Naive B cell (primary cell): ENCODE measurements at regions not wholly inside any gene's neighbourhood (a gene's known extent, or its start where the extent isn't known, plus 50 kb on each side); places are given as distances from the start of the nearest gene placed in this dataset.

ENCODE experiments used
- ATAC-seq, 2 donors: fragments of 150-1000 bp; cut with Tn5 transposase; 2 replicates each; pipeline ENCODE4 v1.10.0; 2021; ENCODE audit warnings: low read depth in 2 of 2, mild to moderate bottlenecking in 2 of 2, moderate library complexity in 2 of 2
- DNase-seq: peaks from one replicate; pipeline ENCODE4 v3.0.0; 2022
- H3K27ac Mint-ChIP-seq, 6 donors: one replicate each; pipeline ENCODE4 v1.8.0; 2020 to 2022; ENCODE audit warnings: mild to moderate bottlenecking in 6 of 6, mixed read lengths in 6 of 6, moderate library complexity in 5 of 6, inconsistent platforms in 2 of 6
- H3K27me3 Mint-ChIP-seq, 3 donors: one replicate each; pipeline ENCODE4 v1.8.0; 2021 to 2022; ENCODE audit warnings: mixed read lengths in 3 of 3, mild to moderate bottlenecking in 1 of 3
- H3K36me3 Mint-ChIP-seq, 2 donors: one replicate each; pipeline ENCODE4 v1.8.0; 2020 to 2022; ENCODE audit warnings: mixed read lengths in 2 of 2, inconsistent platforms in 1 of 2, mild to moderate bottlenecking in 1 of 2
- H3K4me1 Mint-ChIP-seq, 3 donors: one replicate each; pipeline ENCODE4 v1.8.0; 2020 to 2022; ENCODE audit warnings: mixed read lengths in 3 of 3, inconsistent platforms in 1 of 3, mild to moderate bottlenecking in 1 of 3, moderate library complexity in 1 of 3
- H3K4me3 Mint-ChIP-seq, 8 donors: one replicate each; pipeline ENCODE4 v1.8.0; 2020 to 2022; ENCODE audit warnings: mild to moderate bottlenecking in 8 of 8, mixed read lengths in 8 of 8, moderate library complexity in 8 of 8, inconsistent platforms in 2 of 8
- H3K9me3 Mint-ChIP-seq, 7 donors: one replicate each; pipeline ENCODE4 v1.8.0; 2020 to 2022; ENCODE audit warnings: mixed read lengths in 7 of 7, mild to moderate bottlenecking in 5 of 7, inconsistent platforms in 2 of 7, moderate library complexity in 1 of 7

DNA sequence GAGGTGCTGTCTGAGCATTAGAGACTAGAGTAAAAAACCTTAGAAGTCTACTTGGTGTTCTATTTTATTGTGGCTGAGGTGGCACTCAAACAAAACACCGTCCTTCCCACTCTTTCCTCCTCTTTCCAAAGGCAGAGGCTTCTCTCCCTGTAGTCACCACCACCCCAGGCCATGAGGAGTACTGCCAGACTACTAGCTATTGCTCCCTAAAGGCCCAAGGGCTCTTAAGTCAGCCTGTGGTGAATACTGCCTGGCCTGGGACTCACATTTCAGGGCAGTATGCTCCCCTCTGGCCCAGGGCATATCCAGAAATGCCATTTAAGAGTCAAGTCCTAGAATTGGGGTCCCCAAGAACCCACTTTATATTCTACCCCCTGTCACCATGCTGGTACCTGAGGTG is 309.7 kb upstream of the IMPG1 start:
- H3K9me3 Mint-ChIP-seq = peaks cover 5 to 33% (median 26%) of the 10 kb centered on the region in 7 donors

DNA sequence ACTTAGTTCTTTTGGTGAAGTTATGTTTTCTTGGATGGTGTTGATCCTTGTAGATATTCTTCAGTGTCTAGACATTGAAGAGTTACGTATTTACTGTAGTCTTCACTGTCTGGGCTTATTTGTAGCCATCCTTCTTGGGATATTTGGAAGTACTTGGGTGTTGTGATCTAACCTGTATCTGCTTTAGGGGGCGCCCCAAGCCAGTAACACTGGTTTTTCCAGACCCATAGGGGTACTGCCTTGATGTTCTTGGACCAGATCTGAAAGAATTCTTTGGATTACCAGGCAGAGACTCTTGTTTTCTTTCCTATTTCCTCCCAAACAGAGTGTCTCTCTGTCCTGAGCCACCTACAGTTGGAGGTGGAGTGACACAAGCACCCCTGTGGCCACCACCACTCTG is 309.1 kb upstream of the IMPG1 start:
- H3K27me3 Mint-ChIP-seq = no peaks in the 10 kb centered on the region
- H3K9me3 Mint-ChIP-seq = peaks cover 5 to 37% (median 26%) of the 10 kb centered on the region in 7 donors
- no peak overlapping the region for H3K4me3 Mint-ChIP-seq
- no peaks in the 10 kb centered on the region for H3K36me3 Mint-ChIP-seq
- H3K4me1 Mint-ChIP-seq = no peaks in the 10 kb centered on the region
- H3K27ac Mint-ChIP-seq = no peak overlapping the region
- no peak for ATAC-seq
- DNase-seq = no peak

More for the DNA sequence above, 309.7 kb upstream of the IMPG1 start:
- DNase-seq (no peak), ATAC-seq (no peak)
- no peak overlapping the region for H3K4me3 Mint-ChIP-seq
- no peaks in the 10 kb centered on the region for H3K27me3 Mint-ChIP-seq
- H3K36me3 Mint-ChIP-seq = no peaks in the 10 kb centered on the region
- no peaks in the 10 kb centered on the region for H3K4me1 Mint-ChIP-seq
- no peak overlapping the region for H3K27ac Mint-ChIP-seq

DNA sequence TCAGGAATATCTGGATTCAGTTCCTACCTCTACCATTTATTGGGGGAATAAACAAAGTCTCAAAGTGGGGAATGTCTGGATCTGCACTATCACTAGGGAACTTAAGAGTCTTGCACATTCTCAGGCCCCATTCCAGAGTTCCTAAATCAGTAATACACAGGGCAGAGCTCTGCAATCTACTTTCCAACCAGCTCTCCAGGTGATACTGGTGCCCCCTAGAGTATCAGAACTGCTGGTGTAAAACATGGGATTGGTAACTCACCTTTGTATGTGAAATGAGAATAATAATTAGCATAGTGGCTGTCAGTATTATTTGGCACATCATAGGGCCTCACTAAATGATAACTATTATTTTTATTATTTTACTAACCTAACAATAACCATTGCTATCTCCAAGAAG is 278.8 kb upstream of the IMPG1 start:
- DNase-seq (no peak), ATAC-seq (no peak)

DNA sequence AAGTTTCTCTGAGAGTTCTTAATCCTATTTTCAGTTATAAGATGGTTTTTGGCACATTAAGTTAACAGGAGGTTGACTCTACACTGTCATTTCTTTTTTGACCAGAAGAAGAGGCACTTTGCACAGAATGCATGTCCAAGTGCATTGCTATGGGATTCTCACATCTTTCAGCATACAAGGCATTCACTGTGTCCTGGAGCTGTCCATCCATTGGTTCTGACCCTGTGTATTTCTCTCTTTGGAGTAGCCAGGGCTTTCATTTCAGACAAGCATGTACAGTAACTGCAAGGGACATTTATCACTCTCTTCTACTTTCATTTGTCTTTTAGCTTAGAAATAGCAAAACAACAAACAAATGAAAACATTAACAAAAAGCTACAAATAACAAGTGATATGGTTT is 275.1 kb upstream of the IMPG1 start:
- H3K4me3 Mint-ChIP-seq = no peak overlapping the region
- peaks cover 0 to 5% (median 4%) of the 10 kb centered on the region in 7 donors for H3K9me3 Mint-ChIP-seq
- H3K36me3 Mint-ChIP-seq = no peaks in the 10 kb centered on the region
- no peaks in the 10 kb centered on the region for H3K4me1 Mint-ChIP-seq
- no peaks in the 10 kb centered on the region for H3K27me3 Mint-ChIP-seq
- DNase-seq (no peak), ATAC-seq (no peak)
- no peak overlapping the region for H3K27ac Mint-ChIP-seq

More for the DNA sequence above, 278.8 kb upstream of the IMPG1 start:
- no peaks in the 10 kb centered on the region for H3K27me3 Mint-ChIP-seq
- no peak overlapping the region for H3K27ac Mint-ChIP-seq
- H3K4me3 Mint-ChIP-seq = no peak overlapping the region
- H3K4me1 Mint-ChIP-seq = no peaks in the 10 kb centered on the region
- H3K9me3 Mint-ChIP-seq = peaks cover 0 to 12% (median 0%) of the 10 kb centered on the region in 7 donors
- H3K36me3 Mint-ChIP-seq = no peaks in the 10 kb centered on the region

DNA sequence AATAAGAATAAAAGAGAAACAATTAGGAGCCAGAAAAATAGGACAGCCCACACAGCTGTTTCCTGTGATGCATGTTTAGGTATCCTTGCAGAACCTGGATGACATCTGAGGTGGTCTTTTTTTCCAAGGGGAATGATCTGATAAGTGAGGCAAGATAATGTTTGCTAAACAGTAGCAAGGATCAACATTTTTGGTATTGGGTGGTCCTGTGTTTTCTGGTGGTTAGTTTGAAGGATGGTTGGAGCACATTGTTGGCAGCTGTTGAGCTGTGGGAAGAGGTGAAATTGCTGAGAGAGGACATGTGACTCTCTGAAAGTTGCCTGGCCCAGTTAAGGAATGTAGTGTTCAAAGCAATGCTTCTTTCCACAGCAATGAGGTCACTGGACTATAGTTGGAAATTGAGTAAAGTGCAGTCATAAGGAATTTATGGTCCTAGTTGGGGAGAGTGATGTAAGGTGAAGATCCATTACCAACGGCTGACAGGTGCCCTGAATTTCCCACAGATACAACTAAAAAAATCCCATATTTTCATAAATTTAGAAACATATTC is 270.2 kb upstream of the IMPG1 start:
- Mint-ChIP-seq H3K9me3 (peaks cover 0 to 11% (median 5%) of the 10 kb centered on the region in 7 donors), H3K36me3 (no peaks in the 10 kb centered on the region), H3K4me3 (no peak overlapping the region), H3K4me1 (no peaks in the 10 kb centered on the region), H3K27me3 (no peaks in the 10 kb centered on the region), H3K27ac (no peak overlapping the region)
- no peak for DNase-seq
- no peak for ATAC-seq

DNA sequence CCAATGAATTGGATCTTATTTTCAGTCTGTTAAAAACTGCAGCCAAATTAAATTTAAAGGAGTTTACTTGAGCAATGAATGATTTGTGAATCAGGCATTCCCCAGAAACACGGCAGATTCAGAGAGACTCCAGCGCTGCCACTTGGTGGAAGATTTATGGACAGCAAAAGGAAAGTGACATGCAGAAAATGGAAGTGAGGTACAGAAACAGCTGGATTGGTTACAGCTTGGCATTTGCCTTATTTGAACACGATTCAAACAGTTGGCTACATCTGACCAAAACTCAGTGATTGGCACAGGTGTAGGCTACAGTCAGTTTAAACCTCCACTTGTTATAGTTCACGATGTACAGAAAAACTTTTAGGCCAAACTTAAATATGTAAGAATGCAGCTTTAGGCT is 257.6 kb upstream of the IMPG1 start:
- no peaks in the 10 kb centered on the region for H3K36me3 Mint-ChIP-seq
- no peak overlapping the region for H3K27ac Mint-ChIP-seq
- DNase-seq (no peak), ATAC-seq (no peak)
- H3K27me3 Mint-ChIP-seq = no peaks in the 10 kb centered on the region
- H3K9me3 Mint-ChIP-seq = peaks cover 0 to 15% (median 11%) of the 10 kb centered on the region in 7 donors
- H3K4me3 Mint-ChIP-seq = no peak overlapping the region
- H3K4me1 Mint-ChIP-seq = no peaks in the 10 kb centered on the region

DNA sequence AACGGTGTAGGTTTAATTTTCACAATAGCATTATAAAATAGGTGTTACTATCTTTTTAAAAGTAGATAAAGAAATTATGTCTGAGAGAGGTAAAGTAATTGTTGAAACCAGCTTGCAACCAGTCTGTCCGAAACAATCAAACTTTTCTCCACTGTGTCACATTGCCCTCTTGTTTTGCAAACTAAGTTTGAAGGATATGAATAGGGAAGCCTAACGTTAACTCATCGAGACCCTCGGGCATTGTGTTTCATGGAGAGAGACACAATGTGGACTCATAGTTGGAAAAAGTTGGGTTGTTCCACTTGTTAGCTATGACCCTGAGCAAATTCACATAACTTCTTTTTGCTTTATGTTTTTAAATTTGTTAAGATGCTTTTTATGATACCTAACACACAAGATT is 254.4 kb upstream of the IMPG1 start:
- Mint-ChIP-seq H3K27me3 (no peaks in the 10 kb centered on the region), H3K27ac (no peak overlapping the region), H3K9me3 (peaks cover 4 to 19% (median 8%) of the 10 kb centered on the region in 7 donors), H3K4me1 (no peaks in the 10 kb centered on the region), H3K4me3 (no peak overlapping the region), H3K36me3 (no peaks in the 10 kb centered on the region)
- ATAC-seq (no peak), DNase-seq (no peak)
